H1 (cell line): ENCODE measurements at regions not wholly inside any gene's neighbourhood (a gene's known extent, or its start where the extent isn't known, plus 50 kb on each side); places are given as distances from the start of the nearest gene placed in this dataset.

Experiments
- CBX8 ChIP-seq: fragments of 300-800, 300-1000 bp; sonication (generic); IDR thresholded peaks from 2 replicates; pipeline ENCODE4 v1.7.1; 2016; ENCODE audit warnings: low read depth, low read length, borderline replicate concordance
- MAX ChIP-seq: IDR thresholded peaks from 2 replicates; pipeline ENCODE4 v1.6.1; 2012; ENCODE audit warnings: inconsistent platforms
- SP2 ChIP-seq: IDR thresholded peaks from 2 replicates; pipeline ENCODE4 v1.6.1; 2012; ENCODE audit warnings: mild to moderate bottlenecking, low read length, inconsistent platforms

GRCh38 chr12:4026020-4026358 is 152.8 kb upstream of the PARP11 start (continued):
- TF ChIP-seq CBX8 (no peak), MAX (no peak), SP2 (no peak)
